GM18861 (cell line): ENCODE measurements at regions not wholly inside any gene's neighbourhood (a gene's known extent, or its start where the extent isn't known, plus 50 kb on each side); places are given as distances from the start of the nearest gene placed in this dataset.
"Not testable (repeated sequence)": the region's sequence is repeated elsewhere in the genome, so short reads cannot be mapped to it uniquely, and the experiment has no call there.

Experiments
- ATAC-seq: cut with Tn5 transposase; IDR thresholded peaks from one replicate; pipeline ENCODE4 v1.9.1; 2021; ENCODE audit not compliant: unreplicated experiment

DNA sequence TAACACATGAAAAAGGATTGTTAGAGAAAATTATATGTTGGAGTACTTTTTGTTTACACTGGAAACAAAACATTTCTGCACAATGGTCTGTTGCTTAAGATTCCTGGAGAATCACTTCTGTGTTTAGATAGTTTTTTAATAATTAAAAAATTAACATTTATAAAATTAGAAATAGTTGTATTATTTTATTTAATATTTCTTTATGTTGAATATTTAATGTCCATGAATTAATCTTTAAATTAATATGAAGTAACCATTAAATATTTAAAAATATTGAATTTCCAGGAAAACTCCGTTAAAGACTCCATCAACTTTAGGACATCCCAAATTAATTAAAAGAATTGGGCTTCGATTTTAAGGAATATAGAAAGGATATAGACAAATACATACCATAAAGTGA lies 797.1 kb upstream of the GALNTL6 start:
- ATAC-seq: no peak

DNA sequence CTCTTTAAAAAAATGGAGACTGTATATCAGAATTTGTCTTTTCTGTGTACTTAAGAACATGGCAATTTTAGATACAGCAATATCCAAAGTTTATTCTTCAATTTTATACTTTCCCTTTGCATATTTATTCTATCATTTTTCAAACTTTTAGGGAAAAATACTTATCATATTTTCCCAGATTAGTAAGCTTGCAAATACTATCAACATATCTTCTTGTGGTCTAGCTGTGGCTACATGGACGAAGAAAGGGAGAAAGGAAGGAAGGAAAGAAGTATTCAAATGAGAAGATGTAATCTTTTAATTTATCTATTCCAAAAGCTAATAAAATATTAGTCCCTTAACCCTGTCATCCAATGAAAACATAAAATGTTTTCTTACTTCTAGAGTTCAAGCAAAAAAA lies 797.8 kb upstream of the GALNTL6 start:
- ATAC-seq: no peak

DNA sequence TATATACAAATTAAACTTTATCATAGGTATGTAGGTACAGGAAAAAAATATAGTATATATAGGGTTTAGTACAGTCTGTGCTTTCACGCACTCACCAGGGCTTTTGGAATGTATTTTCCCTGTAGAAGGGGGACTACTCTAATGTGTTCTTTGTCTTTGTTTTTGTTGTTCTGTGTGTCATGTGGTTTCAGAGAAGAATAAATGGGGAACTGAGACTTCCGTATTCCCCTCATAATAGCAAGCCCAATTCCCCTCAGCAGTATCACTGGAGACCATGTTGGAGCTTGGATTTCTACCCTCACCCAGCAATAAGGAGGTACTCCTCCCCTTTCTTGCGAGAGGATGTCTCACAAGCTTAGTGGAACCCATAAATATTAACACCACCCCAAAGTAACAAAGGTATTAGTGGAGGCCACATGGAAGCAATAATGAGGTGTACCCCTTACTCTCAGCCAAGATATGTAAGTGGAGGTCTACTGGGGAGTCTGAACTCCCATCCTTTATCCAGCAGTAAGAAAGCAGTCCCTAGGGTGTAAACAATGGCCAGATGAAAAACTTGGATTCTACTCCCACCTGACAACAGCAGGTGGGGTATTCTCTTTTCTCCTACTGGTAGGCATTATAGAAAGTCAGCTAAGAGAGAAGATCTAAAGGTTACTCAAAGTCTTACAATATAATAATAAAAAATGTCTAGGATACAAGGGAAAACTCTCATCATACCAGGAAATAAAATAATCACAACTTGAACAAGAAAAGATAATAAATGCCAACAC lies 805.4 kb upstream of the GALNTL6 start:
- ATAC-seq: no peak

- no peak for ATAC-seq
Measured at GRCh38 chr4:171002246-171002645, 811.0 kb upstream of the GALNTL6 start.

DNA sequence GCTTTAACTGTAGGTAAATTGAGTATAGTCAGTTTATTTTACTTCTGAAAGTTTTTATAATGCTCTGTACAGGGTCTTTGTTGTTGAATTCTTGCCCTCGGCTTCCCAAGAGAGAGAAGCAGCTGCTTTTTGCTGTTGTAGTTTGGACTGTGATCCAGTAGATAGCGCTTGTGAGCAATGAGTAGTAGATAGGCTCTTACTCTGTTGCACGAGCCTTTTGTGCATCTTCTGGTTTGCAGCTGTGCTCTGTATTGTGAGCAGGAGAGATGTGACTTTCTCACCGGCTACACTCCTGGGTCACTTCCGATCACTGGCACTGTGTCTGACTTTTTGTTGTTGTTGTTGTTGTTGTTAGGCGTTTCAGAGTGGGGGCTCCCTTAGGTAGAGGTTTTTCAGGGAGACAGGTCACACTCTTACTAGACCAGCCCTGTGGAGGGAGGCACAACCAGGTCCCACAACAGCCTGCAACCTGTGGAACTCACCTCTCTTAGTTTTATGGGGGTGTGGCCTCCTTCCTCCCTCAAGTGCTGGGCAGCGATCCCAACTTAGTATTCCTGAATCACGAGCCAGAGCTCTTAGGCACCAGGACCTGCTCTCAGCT lies 822.1 kb upstream of the GALNTL6 start:
- peak; percentile 94 for ATAC-seq

DNA sequence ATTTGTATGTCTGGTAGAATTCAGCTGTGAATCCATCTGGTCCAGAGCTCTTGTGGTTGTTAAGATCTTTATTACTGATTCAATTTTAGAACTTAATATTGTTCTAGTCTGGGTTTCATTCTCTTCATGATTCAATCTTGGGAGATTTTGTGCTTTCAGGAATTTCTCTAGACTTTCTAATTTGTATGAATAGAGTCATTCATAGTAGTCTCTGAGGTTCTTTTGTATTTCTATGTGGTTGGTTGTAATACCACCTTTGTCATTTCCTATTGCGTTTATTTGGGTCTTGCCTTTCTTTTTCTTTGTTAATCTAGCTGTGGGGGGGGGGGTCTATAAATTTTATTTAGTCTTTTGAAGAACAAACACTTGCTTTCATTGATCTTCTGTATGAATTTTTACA lies 824.8 kb upstream of the GALNTL6 start:
- ATAC-seq: no peak

DNA sequence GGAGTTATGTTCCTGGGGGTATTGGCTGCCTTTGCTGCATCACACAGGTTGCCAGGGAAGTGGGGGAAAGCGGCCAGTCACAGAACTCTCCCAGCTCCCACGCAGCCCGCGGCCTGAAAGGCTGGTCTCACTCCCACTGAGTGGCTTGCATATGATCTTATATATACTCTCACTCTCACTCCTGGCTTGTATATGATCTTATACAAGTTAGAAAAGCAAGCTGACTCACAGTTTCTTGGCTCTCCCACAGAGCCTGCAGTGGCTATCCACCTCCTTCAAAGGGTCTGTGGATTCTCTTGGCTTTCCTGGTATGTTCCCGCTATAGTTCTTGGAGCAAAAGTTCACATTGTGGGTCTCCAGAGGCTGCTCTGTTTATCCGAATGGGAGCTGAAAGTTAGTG lies 833.5 kb upstream of the GALNTL6 start:
- ATAC-seq: no peak

DNA sequence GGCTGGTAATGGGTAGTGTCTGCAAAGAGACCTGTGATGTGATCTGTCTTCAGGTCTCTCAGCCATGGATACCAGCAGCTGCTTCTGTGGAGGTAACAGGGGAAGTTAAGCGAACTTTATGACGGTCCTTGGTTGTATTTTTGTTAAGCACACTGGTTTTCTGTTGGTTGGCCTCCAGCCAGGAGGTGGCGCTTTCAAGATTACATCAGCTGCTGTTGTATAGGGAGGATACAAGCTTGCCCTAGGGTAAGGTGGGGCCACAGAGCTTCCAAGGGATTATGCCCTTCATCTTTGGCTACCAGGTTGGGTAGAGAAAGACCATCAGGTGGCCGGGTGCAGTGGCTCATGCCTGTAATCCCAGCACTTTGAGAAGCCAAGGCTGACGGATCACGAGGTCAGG lies 834.2 kb upstream of the GALNTL6 start:
- ATAC-seq: no peak

GRCh38 chr4:170949084-170949483 lies 859.3 kb upstream of the AADAT start:
- no peak for ATAC-seq

DNA sequence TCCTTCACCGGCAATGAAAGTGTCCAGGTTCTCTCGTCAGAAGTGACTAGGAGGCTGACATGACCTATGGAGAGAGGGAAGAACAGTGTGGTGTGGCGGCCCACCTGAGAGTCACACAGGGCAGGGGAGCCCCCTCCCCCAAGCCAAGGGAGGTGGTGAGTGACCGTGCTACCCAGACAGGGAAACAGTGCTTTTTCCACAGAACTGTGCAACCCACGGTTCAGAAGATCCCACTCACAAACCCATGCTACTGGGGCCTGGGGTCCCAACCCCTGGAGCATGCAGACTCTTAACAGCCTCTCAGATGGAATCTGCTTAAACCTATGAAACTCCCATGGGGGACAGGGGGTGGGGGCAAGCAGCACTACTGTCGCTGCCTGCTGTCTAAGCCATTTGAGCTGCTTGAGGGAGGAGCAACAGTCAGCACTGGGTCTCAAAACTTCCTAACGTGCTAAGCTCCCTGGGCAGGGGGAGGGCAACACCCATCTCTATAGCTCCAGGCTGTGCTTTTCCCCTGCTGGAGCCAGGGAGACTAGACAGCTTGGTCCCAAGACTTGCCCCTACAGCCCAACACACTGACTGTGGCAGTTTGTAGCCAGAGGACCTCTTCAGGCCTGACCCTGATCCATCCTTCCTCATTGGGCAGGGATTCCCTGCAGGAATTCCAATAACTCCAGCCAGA lies 850.4 kb upstream of the AADAT start:
- ATAC-seq: no peak

- ATAC-seq: no peak
Measured at GRCh38 chr4:170938588-170938987, 848.8 kb upstream of the AADAT start.

DNA sequence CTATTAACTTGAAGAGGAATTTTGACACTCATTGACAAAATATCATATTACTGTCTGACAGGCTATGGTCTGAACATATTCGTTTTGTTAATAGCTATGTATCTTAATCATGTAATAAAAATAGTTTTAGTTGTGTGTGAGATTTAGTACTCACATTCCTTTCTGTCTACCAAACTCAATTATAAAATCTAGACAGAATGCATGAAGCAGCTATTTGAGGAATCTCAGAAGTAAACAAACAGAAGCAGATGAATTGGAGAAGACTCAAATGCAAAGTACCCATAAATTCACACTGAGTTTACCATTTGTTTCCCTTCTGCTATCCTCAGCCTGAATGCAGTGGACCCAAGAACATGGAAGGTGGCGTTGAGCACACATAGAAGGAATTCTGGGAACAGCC lies 841.6 kb upstream of the AADAT start:
- no peak for ATAC-seq

DNA sequence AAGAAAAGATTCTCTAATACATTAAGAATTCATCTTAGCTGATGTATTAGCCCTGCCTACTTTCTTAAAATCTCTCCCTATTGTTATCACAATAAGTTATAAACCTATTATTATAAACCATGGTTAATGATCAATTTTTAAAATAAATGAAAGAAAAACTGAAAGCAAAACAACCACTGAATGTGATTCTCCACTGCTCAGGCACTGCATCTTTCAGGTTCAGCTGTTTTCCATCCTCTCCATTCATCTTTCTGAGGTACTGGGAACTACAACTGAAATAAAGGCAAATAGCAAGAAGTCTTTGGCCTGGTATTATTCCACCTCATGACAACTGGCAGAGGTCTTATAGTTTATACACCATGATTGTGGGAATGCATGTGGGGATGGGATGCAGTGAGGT lies 798.9 kb upstream of the AADAT start:
- ATAC-seq: no peak

DNA sequence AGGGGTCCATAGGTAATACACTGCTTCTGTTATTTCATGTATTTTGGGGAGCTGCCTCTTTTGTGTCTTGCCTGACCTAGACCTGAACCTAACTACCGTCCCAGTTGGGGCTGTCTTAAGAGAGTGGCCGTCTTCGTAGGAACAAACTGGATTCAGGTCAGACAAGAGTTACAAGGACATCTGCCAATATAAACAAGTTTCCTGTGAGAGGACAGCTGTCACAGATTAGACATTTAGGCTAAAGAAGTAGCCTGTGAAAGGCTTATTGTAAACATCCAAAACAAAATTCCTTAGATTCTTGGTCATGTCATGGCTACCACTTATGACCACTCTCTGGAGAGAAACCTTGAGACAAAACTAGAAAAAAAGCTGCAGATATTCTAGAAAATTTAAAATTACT lies 797.6 kb upstream of the AADAT start:
- no peak for ATAC-seq

DNA sequence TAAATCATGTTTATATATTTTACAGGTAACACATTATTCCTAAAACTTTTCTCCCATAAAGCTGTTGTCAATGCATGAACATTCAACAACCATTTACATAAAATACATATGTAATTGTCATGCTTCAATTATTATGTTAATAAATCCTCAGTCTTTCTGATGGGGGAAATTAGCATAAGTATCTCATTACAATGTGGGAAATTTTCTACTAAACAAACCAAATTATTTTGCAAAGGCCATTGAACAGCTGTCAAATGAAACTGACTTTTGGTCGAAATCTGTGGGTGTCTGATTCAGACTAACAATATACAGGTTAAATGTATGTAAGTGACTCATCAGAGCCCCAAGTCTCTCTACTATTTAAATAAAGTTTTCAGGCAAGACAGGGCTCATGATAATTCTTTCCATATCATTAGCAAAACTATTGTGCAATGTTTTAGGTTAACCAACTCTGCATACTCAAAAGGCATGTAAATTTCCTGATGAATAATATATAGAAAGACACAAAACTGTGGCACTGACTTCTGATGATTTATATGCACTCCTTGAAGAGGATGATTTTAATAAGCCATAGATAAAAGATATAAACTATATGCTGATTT lies 795.3 kb upstream of the AADAT start:
- no peak for ATAC-seq

- not testable (repeated sequence) for ATAC-seq
Measured at GRCh38 chr4:170881646-170882045, 791.9 kb upstream of the AADAT start.

DNA sequence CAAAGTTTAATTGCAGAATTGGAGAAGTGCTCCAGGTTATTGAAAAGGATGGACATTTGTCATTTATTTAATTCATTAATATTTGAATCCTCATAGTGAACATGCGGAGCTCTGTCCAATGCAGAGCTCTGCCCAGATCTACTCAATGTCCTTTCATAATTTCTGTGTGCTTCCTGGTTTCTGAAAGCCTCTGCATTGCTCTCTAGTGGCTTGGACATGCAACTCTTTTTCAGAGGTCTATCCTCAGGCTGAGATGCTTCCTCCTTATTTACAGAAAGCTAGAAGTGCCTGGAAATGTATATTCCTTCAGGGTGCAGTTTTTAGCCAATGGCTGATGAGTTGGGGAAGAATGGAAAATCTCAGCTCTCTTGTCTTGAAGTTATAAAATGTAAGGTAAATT lies 786.1 kb upstream of the AADAT start:
- no peak for ATAC-seq

DNA sequence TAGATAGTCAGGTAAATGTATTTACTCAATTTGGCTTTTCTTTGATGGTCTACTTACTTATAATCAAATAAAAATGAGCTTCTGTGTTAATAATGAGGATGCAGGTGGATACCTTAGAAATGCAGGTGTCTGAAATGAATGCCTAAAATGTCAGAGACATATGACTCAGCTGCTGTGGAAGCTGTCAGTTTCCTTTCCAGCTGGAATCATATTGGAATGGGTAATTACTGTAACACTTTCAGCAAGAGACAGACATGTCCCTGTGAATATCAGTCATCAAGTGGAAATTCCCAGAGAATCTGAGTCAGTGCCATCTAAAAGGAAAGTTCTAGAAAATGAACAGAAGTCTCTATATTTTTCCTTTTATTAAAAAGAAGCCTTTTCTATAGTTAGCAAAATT lies 783.0 kb upstream of the AADAT start:
- no peak for ATAC-seq

DNA sequence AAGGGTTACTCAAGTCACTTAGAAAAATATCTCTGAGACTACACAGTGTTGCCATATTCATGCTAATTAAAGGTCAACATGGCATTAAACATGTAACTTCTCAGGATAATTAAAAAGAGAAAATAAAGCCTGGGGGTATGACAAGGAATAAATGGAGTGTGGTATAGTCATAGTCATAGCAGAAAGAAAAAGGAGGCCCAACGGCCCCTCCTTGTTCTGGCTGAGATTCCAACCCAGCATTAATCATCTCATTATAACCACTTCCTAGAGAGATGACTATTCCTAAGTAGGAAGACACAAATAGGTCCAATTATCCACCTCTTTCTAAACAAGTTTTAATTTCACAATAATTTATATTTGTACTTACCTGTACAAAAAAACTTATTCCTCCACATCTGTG lies 778.4 kb upstream of the AADAT start:
- no peak for ATAC-seq

DNA sequence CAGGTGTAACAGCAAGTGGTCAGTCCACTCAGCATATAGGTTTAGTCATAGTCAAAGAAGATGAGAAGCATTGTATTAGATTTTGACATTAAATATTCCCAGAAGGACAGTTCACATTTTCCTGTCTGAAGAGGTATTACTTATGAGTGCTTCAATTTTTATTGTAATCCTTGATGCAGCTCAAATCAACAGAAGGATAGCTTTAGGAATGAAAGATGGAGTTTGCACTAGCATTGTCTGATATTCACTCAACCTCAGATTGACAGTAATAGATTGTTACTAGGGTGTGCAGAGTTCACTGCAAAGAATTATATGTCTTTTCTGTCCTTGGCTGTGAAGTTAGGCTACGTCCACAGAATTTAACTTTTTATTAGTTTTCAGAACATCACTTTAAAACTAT lies 764.3 kb upstream of the AADAT start:
- ATAC-seq: no peak

DNA sequence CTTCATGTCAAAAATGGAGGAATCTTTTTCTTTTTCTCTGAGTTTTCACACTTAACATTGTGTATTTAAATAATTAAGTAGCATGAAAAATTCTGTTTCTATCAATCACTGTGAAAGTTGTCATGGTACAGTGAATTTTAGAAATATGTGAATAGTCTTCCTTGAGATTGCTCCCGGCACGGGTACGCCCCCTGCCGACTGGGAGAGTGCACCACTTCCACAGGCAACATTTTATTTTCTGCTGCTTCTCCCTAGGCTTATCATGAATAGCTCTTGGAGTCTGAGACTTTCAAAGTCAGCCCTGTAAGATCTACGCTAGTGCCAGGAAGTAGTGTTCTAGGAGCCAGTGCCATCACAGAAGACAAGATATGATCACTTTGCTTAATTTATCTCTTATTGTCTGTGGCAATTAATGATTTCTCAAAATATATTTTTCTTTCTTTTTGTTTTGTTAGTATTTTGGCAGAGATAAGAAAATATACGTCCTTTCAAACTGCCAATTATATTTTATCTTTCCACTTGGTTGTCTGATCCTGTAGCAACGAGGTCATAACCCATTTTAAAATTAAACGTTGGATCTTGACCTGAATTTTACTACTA lies 763.8 kb upstream of the AADAT start:
- peak; percentile 88 for ATAC-seq

DNA sequence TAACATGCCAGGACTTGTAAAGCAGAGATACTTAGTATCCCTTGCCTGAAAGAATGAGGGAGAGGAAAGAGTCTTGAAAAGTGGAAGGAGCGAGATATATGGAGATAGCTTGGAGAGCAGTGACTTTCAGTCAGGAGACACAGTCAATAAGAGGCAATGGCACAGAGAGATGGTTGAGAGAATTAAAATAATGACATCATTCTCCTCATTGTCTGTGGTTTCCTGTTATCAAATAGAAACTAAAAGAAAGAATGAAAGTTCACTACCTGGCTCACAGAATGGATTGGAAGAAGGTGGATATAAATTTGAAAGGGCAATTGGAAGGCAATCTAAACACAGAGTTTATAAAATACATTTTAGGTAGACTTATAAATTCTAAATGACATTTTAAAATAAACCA lies 760.2 kb upstream of the AADAT start:
- ATAC-seq: peak; percentile 64
